ENCODE measurements at regions not wholly inside any gene's neighbourhood (a gene's known extent, or its start where the extent isn't known, plus 50 kb on each side); places are given as distances from the start of the nearest gene placed in this dataset.

DNA sequence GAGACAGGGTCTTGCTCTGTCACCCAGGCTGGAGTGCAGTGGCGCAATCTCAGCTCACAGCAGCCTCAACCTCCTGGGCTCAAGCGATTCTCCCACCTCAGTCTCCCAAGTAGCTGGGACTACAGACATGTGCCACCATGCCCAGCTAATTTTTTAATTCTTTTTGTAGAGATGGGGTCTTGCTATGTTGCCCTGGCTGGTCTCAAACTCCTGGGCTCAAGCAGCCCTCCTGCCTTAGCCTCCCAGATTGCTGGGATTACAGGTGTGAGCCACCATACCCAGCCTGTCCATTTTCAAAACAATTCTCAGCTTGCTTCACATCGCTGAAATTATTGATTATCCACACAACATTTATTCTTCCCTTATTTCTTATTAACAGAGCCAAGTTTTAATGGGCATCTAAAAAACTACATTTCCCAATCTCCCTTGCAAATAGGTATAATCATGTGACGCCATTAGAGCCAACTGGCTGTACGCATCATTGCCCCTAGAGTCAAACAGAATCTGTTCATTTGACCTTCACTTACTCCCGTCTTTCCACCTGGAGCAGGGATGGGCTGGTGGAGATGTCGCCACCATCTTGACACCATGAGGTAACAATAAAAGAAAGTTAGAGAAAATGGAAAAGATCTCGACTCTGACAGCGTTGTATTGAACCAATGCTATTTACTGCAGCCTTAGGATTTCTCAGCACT, 148.0 kb upstream of the FOXF1 start:
- DNase-seq (ENCODE audit: low spot score), result no peak

DNA sequence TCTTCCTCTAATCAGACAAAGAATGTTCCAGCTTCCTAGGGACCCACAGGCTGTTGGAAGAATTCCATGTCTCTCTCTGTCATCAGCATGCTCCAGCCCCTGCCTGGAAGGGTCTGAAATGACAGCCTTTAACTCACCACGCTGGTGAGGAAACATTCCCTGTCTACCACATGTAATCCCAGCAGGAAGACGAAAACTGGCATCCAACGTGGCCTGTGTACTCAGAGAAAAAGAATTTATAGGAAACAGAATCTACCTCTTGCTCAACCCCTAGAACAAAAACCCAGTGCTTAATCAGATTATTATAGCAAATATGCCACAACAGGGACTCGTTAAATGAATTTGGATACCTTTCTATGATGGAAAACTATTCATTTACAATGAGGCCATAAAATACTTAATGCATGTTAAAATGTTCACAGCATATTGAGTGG, 147.3 kb upstream of the FOXF1 start:
- no peak for DNase-seq (ENCODE audit: low spot score)

DNA sequence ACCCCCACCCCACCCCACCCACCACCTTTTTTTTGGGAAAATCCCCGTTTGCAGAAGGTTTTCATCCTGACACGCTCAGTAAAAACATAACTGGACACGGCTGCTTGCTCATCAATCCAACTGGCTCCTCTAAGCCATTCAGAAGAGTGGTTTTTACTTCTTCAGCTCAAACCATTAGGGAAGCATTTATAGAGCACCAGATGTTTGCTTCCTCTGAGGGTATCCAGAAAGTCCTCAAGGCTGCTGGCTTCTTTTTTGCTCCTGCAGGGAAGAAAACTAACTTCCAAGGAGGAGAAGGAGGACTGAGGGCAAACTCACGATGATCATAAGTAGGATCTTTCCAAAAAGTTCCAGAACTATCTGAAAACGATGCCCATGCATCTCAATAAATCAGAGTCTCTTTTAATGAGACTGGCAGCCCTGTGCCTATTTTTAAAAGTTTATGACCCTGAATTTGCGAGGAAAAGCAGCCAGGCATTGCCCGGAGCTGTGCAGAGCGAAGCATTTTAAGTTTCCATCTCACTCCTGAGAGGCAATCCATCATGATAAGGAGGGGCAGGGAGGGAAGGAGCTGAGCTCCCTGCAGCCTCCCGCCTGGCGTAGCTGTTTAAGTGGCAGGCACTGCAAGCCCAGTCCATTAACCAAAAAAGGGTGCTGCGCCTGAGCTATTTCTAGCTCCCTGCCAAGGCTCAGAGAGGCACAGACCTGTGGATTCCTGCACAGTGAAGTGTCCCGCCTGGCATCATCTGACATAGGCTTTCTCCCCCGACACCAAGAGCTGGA, 146.3 kb upstream of the FOXF1 start:
- DNase-seq (ENCODE audit: low spot score), result no peak

DNA sequence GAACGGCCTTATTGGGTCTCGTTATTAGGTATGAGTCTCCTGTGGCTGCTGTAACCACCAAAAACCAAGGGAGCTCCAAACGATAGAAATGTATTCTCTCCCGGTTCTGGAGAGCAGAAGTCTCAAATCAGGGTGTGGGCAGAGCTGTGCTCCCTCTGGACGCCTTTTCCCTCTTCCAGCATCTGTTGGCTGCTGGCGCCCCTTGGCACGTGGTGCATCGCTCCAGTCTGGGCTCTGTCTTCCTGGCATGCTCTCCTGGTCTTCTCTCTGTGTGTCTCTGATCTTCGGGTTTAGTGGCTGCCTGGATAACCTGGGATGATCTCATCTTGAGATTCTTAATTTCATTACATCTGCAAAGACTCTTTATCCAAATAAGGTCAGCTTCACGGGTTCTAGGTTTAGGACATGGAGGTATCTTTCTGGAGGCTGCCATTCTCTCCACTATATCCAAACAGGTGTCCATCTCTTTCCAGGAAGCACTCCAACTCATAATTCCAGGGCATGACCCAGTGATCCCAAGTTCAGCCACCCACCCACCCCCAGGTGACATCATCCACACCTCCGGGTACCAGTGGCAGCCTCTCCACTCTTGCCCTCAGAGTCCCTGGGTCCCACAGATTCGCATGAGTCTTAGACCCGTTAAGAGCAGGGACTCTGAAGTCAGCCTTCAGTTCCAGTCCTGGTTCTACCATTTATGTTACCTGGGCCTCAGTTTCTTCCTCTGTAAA, 145.5 kb upstream of the FOXF1 start:
- no peak for DNase-seq (ENCODE audit: low spot score)

DNA sequence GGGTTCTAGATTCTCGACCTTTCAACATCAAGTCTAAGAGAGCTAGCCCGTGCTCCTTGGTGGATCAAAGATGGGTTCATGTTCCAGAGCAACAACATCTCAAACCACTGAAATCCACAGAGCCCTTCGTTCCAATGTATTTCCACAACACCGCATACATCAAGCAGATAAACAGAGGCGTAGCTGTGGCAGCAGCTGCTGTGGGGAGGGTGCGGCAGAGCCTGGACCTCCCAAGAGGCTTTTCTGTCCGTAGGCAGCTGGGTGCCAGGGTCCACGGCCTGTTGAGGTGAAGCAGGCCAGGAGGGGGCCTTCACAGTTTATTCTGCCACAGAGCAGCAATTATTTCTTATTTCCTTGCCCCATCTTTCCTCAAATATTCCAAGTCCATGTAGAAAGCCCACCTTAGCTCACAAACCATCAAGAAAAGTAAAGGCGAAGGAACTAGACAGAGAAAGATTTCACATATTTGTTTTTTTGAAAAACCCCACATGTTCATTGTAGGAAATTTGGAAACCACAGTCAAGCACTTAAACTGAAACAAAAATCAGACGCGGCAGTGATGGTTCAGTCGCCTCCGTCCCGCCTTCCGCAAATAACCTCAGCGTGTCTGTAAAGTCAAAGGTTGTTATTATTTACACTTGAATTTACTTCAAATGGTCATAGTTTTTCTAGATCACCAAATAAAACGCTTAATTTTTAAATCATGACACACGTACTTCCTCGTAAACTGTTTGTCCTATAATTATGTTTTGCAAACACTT, 144.6 kb upstream of the FOXF1 start:
- no peak for DNase-seq (ENCODE audit: low spot score)

DNA sequence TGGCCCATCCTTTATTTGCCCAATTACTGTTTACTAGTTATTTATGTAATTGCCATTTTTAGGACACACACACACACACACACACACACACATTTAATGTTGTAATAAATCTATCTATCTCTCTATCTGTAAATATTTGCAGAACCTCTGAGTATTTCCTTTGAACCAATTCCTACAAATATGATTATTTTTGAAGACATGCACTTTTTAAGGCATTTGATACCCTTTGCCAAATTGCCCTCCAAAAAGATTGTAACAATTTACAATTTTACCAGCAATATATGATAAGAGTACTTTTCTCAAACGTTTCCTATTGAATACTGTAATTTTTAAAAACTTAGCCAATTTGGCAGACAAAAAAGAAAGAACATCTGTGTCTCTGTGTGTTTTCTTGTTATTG, 143.8 kb upstream of the FOXF1 start:
- DNase-seq (ENCODE audit: low spot score), result no peak

DNA sequence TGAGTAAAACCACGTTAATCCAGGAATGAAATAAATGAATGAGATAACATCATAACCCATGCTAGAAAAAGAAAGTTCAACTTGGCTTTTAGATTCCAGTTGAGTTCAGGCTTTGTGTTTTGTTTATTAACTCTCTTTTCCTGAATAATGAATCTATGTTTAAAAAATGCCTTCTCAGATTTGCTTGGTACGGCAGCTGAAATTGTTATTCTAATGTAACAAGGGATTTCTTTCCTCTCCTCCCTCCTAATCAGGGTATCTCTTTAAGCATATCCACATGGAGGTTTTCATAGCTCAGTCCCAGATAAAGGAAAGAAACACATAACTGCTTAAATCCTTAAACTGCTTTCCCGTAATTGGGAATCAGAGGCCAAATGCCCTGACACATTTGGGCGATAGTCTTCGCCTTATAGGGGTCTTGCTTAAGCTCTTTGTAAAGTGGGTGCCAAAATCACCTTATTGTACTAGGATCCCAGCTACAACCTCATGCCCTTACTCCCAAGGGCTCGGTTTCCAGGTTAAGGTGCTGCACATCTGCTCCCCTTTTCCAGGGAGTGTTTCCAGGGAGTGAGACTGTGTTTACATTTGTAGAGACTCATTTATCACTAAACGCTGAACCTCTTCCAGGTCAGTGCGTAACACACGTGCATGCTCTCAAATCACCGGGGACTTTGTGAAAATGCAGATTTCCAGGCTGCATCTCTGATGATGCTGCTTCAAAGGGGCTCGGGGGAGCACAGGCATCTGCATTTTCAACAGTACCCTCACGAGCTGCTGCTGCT, 142.8 kb upstream of the FOXF1 start:
- no peak for DNase-seq (ENCODE audit: low spot score)

DNA sequence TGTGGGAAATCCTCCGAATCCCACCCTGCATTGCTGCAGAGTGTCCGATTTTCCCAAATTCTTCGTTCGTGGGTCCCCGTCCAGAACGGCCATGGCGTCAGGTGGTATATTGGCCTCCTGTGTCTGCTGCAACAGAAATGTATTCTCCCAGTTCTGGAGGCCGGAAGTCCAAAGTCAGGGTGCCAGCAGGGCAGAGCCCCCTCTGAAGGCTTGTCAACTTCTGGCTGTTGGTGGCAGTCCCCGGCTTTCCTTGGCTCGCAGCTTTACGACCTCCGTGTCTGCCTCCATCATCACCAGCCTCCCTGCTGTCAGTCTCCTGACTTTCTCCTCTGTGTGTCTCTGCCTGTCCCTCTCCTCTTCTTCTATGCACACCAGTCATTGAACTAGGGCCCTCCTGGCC, 142.1 kb upstream of the FOXF1 start:
- no peak for DNase-seq (ENCODE audit: low spot score)

DNA sequence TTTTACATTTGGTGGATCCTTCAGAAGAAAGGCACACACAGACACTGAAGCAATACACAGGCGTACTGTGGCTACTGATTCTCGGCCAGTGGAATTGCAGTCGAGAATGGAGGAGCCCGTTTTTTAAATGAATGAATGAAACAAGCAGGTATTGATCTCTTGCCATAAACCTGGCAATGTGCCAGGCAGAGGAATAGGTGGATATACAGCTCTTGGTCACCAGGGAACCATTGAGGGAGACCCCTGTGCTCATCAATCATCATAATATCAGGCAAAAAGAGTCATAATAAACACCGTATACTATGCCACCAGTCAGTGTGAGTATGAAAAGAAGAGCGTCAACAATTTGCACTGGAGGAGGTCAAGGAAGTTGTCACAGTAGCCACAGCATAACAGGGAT, 140.3 kb upstream of the FOXF1 start:
- no peak for DNase-seq (ENCODE audit: low spot score)

DNA sequence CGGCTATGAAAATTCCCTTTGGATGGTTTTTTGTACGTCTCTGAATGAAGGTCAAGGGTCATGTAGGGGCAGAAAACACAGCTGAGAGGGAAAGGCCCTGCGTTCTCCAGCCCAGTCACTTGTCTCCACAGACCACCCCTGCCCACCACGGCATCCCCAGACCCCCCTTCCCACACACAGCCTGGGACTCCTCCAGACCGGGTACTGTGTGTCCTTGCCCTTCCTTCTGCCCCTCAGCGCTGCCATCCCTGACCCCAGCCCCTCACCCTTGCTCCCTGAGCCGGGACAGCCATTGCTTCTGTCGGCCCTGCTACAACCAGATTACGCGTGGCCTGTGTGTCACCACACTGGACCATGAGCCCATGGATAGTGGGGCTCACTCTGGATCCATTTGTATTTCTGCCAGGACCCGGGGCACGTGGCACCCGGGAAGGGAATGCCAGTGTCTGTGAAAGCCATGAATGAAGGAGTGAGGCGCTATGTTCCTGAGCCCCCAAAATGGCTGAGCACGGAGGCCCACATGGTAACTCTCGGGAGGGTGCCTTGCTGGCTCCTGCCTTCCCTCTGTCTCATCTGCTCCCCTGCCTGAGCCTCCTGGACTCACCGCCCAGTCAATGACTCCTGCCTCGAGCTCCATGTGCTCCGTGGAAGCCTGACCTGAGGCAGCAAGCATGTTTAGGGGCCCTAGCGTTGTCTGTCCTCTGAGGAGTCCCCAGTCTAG, 139.1 kb upstream of the FOXF1 start:
- no peak for DNase-seq (ENCODE audit: low spot score)

DNA sequence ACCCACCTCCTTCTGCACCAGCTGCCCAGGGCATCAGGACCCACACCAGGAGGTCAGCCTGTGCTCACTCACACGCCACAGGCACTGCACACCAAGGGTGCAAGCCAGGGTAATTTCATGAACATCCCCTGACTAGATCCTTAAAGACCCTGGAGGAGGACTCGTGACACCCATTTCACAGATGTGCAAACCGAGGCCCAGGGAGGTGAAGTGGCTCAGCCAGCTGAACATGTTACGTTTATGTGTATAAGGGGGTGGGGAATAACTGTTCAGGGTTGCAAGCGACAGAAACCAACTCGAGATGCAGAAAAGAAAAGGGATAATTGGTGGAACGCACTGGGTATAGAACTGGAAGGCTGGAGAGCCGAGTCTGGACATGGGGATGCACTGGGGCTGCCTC, 138.1 kb upstream of the FOXF1 start:
- DNase-seq (ENCODE audit: low spot score), result no peak

DNA sequence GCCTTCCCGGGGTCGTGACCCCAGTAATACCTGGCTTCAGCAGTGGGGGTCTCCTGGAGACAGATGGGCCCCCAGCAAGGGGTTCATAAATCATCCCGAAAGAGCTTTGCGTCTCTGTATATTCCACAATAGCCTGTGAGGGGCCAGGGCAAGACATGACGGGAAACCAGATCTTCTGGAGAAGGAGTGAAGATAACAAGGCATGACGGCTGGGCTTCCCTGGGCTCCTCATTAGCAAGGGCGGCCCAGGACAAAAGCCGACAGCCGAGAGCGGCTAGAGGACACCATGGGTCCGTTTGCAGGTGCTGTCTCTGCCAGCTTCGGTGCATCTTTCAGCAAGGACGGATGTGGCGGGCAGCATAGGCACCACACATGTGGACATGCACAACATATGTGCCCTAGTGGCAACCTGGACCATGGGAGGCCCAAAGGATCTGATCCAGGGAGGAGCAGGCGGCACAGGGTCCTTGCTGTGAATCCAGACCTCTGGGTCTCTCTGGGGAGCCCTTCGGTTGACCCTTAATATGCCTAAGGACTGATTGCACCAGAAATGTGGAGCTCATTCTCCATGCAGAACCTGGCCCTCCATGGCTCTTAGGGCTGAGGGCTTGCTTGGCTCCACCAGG, 136.9 kb upstream of the FOXF1 start:
- no peak for DNase-seq (ENCODE audit: low spot score)

DNA sequence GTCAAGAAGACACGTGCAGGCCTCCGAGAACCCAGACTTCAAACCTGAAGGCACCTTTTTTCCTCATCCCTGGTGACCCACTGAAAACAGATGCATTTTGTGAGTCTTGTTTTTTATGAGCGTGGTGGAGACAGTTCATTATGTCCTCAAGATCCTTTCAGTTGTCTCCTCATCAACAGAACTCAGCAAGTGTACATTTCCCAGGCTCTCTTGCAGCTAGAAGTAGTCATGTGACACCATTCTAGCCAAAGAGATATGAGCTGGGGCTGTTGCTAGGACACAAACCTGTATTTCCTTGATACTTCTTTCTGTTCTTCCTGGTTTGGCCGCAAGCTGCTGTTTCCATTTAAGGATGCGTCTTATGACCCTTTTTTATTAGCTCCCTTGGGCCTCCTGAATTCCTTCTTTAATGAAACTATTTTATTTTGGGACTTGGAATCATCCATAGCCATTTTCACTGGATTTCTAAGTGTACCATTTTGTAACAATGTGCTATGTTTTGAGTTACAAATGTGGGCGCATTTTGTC, 135.7 kb upstream of the FOXF1 start:
- no peak for DNase-seq (ENCODE audit: low spot score)

DNA sequence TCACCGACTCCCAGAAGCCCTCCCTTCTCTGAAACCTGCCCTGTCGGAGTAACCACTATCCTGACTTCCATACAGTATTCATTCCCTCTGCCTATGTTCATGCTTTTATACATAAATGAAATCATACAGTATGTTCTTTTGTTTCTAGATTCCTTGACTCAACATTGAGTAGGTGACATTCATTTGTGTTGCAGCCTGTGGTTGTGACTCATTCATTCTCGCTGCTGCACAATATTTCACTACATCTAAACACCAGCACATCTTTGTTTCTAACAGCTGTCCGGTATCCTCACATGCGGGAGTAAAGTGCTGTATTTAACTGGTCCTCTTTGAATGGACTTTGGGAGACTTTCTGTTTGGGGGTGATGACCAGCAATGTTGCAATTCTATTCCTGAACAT, 135.0 kb upstream of the FOXF1 start:
- no peak for DNase-seq (ENCODE audit: low spot score)

DNA sequence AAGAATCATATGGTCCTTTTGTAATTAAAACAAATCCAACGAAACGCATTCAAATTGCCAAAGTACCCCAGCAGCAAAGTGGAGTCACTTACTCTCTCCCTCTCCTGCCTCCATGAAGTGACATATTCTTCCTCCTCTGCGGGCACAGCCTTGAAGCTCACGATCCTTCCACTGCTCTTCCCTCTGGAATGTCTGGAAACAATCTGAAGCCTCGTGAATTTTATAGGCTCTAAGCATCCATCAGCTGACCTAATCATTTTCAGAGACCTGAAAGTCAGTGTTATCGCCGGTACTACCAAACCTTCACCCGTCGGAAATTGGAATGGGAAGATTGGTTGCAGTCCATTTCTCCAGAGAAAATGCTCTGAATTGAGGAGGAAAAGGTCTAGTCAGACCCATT, 134.5 kb upstream of the FOXF1 start:
- DNase-seq (ENCODE audit: low spot score), result no peak

DNA sequence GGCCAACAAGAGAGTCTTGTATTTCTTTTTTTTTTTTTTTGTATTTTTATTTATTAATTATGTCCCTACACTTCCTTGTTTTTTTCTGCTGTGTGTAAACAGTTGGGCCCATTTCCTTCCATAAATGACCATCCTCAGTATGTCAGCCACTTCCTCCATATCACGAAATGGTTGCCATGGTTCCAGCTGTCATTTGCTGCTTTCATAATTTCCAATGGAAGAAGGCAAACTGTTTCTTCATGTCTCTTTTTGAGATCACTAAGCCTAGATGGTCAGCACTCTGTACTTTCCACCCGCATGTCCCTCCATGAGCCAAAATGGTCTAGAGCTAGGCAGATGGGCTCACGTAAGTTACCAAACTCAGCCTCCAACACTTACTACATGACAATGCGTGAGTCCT, 133.5 kb upstream of the FOXF1 start:
- DNase-seq (ENCODE audit: low spot score), result no peak

DNA sequence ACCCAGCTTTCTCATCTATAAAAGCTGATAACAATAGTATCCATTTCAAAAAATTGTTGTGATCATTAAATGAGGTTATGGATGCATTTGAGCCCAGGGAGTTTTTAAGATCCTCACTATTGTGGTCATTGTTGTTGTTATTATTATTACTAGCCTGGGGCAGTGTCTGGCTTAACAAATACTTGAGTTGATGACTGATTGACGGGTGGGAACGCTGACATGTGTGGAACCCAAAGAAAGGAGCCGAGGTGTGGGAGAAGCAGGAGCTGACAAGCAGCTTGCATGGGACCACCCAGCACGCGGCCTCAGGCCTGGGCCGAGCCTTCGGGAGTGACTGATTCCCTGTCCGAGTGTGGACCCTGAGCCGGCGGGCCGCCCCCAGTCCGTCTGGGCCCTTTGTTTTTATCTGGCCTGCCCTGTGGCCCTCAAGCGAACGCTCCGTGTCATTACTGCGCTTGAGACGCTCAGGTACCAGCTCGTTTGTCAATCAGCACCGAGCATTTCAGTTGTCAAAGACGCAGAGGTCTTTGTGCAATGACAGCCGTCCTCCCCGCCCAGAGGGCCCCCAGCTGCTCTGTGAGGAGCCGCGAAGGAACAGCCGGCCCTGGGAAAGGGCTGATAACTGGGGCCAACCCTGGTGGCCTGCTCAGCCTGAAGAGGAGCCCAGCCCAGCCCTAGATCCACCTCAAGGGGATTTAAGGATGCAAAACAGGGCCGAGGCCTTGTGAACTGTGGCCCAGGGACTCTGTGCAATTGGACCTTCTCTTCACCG, 132.9 kb upstream of the FOXF1 start:
- DNase-seq (ENCODE audit: low spot score), result no peak

DNA sequence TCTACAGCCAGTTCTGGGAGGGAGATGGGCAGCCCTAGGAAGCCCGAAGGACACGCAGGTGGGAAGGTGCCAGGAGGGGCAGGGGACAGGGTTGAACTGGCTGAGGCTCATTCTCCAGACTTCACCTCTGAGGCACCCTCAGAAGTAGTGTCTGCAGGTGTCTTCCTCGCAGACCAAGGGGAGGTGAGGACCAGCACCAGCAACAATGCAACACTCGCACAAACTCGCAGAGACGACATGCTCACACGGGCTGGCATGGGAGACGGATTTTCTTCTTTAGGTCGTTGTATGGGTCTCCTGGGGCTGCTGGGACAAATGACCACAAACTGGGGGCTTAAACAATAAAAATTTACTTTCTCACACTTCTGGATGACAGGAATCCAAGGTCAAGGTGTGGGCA, 132.2 kb upstream of the FOXF1 start:
- DNase-seq (ENCODE audit: low spot score), result no peak

DNA sequence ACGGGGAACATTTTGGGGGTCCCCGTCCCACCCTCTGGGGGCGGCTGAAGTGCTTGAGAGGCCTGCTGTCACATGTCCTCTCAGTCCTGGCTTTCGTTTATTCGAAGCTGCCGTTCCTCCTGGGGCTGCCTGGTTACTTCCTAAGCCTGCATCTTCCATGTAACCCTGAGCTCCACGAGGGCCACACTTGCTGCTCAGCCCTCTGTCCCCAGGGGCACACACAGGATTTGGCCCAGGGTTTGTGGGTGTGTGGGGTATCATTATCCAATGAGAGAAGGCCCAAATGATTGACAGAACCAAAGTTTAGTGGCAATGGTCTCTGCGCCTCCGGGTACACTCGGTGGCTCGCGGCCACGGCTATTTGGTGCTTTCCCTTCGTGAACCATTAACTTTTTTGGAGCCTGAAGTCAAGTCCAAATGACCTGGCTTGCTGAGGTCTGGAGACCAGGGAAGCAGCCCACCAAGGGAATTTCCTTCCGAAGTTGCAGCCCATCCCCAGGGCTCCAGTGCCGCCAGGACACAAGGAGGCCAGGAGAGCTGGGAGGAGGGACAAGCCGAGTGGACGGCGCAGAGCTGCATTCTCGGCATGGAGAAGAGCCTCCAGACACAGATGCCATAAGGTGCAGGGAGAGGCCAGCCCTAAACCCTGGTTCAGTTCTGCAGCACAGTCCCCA, 131.4 kb upstream of the FOXF1 start:
- DNase-seq (ENCODE audit: low spot score), result no peak
